SK-N-SH (cell line): ENCODE measurements at regions not wholly inside any gene's neighbourhood (a gene's known extent, or its start where the extent isn't known, plus 50 kb on each side); places are given as distances from the start of the nearest gene placed in this dataset.

ENCODE experiments used
- CTCF ChIA-PET: fragments of 300-600, 350-600 bp; formaldehyde crosslinking; extraction: SDS; loops from one replicate; lab custom pipeline; 2021; lab: Yijun Ruan, JAX
- POLR2A ChIA-PET: fragments of 350-600 bp; sonication (Branson Sonifier 250); formaldehyde crosslinking; extraction: SDS; loops from one replicate; lab custom pipeline; 2020; ENCODE audit warnings: antibody characterized with exemption, inconsistent platforms; lab: Yijun Ruan, JAX
- DNase-seq: peaks from one replicate; pipeline ENCODE4 v3.0.0; 2012
- H2AFZ ChIP-seq: fragments of 200-600 bp; sonication (generic); 2 replicates; pipeline ENCODE4 v1.8.1; 2016; ENCODE audit warnings: antibody characterized with exemption, mild to moderate bottlenecking, low read depth
- H3F3A ChIP-seq: fragments of 200-600 bp; sonication (generic); replicated peaks from 2 replicates; pipeline ENCODE3; 2016; ENCODE audit warnings: antibody characterized with exemption, mild to moderate bottlenecking; ENCODE audit not compliant: insufficient read depth
- H3K27ac ChIP-seq, 2 experiments: fragments of 200-500 bp in 1 of 2; fragments of 200-600 bp in 1 of 2; sonication (Bioruptor generic) in 1 of 2; sonication (generic), shearing (Covaris generic) in 1 of 2; 2 replicates each; pipeline versions ENCODE4 v1.5.1 to v1.6.1; 2014 to 2016; ENCODE audit warnings: low read depth in 2 of 2, inconsistent platforms in 1 of 2, low read length in 1 of 2, mild to moderate bottlenecking in 1 of 2, mixed read lengths in 1 of 2
- H3K27me3 ChIP-seq: fragments of 200-600 bp; sonication (generic), shearing (Covaris generic); 2 replicates; pipeline ENCODE4 v1.6.1; 2016; ENCODE audit warnings: mixed run types; ENCODE audit not compliant: insufficient read depth
- H3K36me3 ChIP-seq, 2 experiments: fragments of 200-500 bp in 1 of 2; fragments of 200-600 bp in 1 of 2; sonication (Bioruptor generic) in 1 of 2; sonication (generic) in 1 of 2; replicated peaks in 1 of 2; 2 replicates each; pipeline versions ENCODE3 to v1.5.1; 2014 to 2016; ENCODE audit warnings: low read length in 1 of 2, mild to moderate bottlenecking in 1 of 2; ENCODE audit not compliant: insufficient read depth in 2 of 2, control insufficient read depth in 1 of 2
- H3K4me1 ChIP-seq, 2 experiments: fragments of 200-500 bp in 1 of 2; fragments of 200-600 bp in 1 of 2; sonication (Bioruptor generic) in 1 of 2; sonication (generic), shearing (Covaris generic) in 1 of 2; 2 replicates each; pipeline versions ENCODE4 v1.5.1 to v1.6.1; 2014 to 2016; ENCODE audit warnings: low read depth in 1 of 2, low read length in 1 of 2, mixed run types in 1 of 2; ENCODE audit not compliant: insufficient read depth in 2 of 2, control insufficient read depth in 1 of 2
- H3K4me2 ChIP-seq: fragments of 200-600 bp; sonication (generic), shearing (Covaris generic); 2 replicates; pipeline ENCODE4 v1.6.1; 2017; ENCODE audit warnings: mixed run types
- H3K4me3 ChIP-seq, 2 experiments: fragments of 200-500 bp in 1 of 2; fragments of 200-600 bp in 1 of 2; sonication (Bioruptor generic) in 1 of 2; sonication (generic), shearing (Covaris generic) in 1 of 2; 2 replicates each; pipeline versions ENCODE4 v1.5.1 to v1.8.1; 2014 to 2016; ENCODE audit warnings: low read depth in 2 of 2, inconsistent platforms in 1 of 2, low read length in 1 of 2, mild to moderate bottlenecking in 1 of 2, mixed read lengths in 1 of 2, moderate library complexity in 1 of 2
- H3K79me2 ChIP-seq: fragments of 200-600 bp; sonication (generic); 2 replicates; pipeline ENCODE4 v1.8.1; 2017; ENCODE audit warnings: mild to moderate bottlenecking; ENCODE audit not compliant: insufficient read depth
- H3K9ac ChIP-seq: fragments of 200-600 bp; sonication (generic); 2 replicates; pipeline ENCODE4 v1.6.1; 2017; ENCODE audit warnings: mixed run types
- H3K9me2 ChIP-seq: fragments of 200-600 bp; sonication (generic); 2 replicates; pipeline ENCODE4 v1.6.1; 2017; ENCODE audit warnings: mixed run types
- H3K9me3 ChIP-seq: fragments of 200-600 bp; sonication (generic); 2 replicates; pipeline ENCODE4 v1.6.1; 2017; ENCODE audit warnings: mixed run types, mild to moderate bottlenecking, moderate library complexity
- H4K20me1 ChIP-seq: fragments of 200-600 bp; sonication (generic); 2 replicates; pipeline ENCODE4 v1.6.1; 2017; ENCODE audit warnings: mild to moderate bottlenecking, mixed run types; ENCODE audit not compliant: insufficient read depth
- CHD2 ChIP-seq: fragments of 150-350 bp; IDR thresholded peaks from 2 replicates; pipeline ENCODE4 v1.6.1; 2018; ENCODE audit warnings: low read length; ENCODE audit not compliant: partially characterized antibody
- EP300 ChIP-seq, 2 experiments: IDR thresholded peaks; 2 replicates each; pipeline versions ENCODE4 v1.4.0 to v1.6.1; 2012; ENCODE audit warnings: borderline replicate concordance in 1 of 2, low read depth in 1 of 2, low read length in 1 of 2
- FOXJ3 ChIP-seq: sonication (generic); formaldehyde crosslinking; IDR thresholded peaks from 2 replicates; pipeline ENCODE4 v1.5.1; 2020; ENCODE audit warnings: mild to moderate bottlenecking, missing genetic modification reagents
- JUND ChIP-seq: IDR thresholded peaks from 2 replicates; pipeline ENCODE4 v1.4.0; 2012
- MAX ChIP-seq: IDR thresholded peaks from 2 replicates; pipeline ENCODE4 v1.4.0; 2012; ENCODE audit warnings: low read depth
- MEF2A ChIP-seq: IDR thresholded peaks from 2 replicates; pipeline ENCODE4 v1.4.0; 2012; ENCODE audit warnings: low read depth, borderline replicate concordance
- NFIC ChIP-seq: IDR thresholded peaks from 2 replicates; pipeline ENCODE4 v1.4.0; 2012; ENCODE audit warnings: borderline replicate concordance
- POLR2AphosphoS5 ChIP-seq: IDR thresholded peaks from 2 replicates; pipeline ENCODE4 v1.6.1; 2012; ENCODE audit warnings: low read depth, low read length
- RXRA ChIP-seq: IDR thresholded peaks from 2 replicates; pipeline ENCODE4 v1.4.0; 2012; ENCODE audit warnings: low read depth, mild to moderate bottlenecking, borderline replicate concordance
- SIN3A ChIP-seq: IDR thresholded peaks from 2 replicates; pipeline ENCODE4 v1.6.1; 2012; ENCODE audit warnings: low read depth, mild to moderate bottlenecking, low read length, moderate library complexity, borderline replicate concordance
- TAF1 ChIP-seq: IDR thresholded peaks from 2 replicates; pipeline ENCODE4 v1.6.1; 2012; ENCODE audit warnings: low read depth, mild to moderate bottlenecking, low read length, moderate library complexity, borderline replicate concordance
- USF1 ChIP-seq: IDR thresholded peaks from 2 replicates; pipeline ENCODE4 v1.4.0; 2012; ENCODE audit warnings: low read depth, borderline replicate concordance
- ZBTB33 ChIP-seq: IDR thresholded peaks from 2 replicates; pipeline ENCODE4 v1.4.0; 2012; ENCODE audit warnings: low read depth, borderline replicate concordance
- WGBS: methylation state at CpG from one replicate; pipeline ENCODE4 v1.1.6; 2017; ENCODE audit warnings: low lambda C conversion rate; 5-methylcytosine and 5-hydroxymethylcytosine counted together
- TF ChIP-seq, protein P1 (sequence below): fragments of 150-350 bp; IDR thresholded peaks from 2 replicates; pipeline ENCODE4 v1.6.1; 2017; ENCODE audit warnings: antibody characterized with exemption, low read length, low read depth, borderline replicate concordance
- TF ChIP-seq, protein P2 (sequence below): IDR thresholded peaks from 2 replicates; pipeline ENCODE4 v1.6.1; 2012; ENCODE audit warnings: mild to moderate bottlenecking, low read depth, low read length, moderate library complexity
- TF ChIP-seq, protein P3 (sequence below): fragments of 150-350 bp; IDR thresholded peaks from 2 replicates; pipeline ENCODE4 v1.6.1; 2016; ENCODE audit warnings: mild to moderate bottlenecking, low read depth, low read length

- POLR2A ChIA-PET: no interaction called here
- WGBS: 5% methylated on average over 1 of the region's 1 CpG
- H3K27ac ChIP-seq: no peak overlapping the region
- no peak for TF ChIP-seq FOXJ3
- TF ChIP-seq CHD2: no peak
- TF ChIP-seq ZBTB33: no peak
- TF ChIP-seq TAF1: no peak
- TF ChIP-seq, all 33 proteins: peak for 0
- Histone ChIP-seq H3K79me2 (no peaks in the 10 kb centered on the region), H3K9ac (no peak overlapping the region), H3K9me2 (no peaks in the 10 kb centered on the region), H3K4me2 (no peak overlapping the region), H3F3A (no peaks in the 10 kb centered on the region), H3K4me3 (no peak overlapping the region), H3K36me3 (no peaks in the 10 kb centered on the region), H3K4me1 (no peaks in the 10 kb centered on the region), H2AFZ (no peak overlapping the region), H4K20me1 (no peaks in the 10 kb centered on the region), H3K27me3 (no peaks in the 10 kb centered on the region), H3K9me3 (no peaks in the 10 kb centered on the region)
- CTCF ChIA-PET: no interaction called here
- no peak for DNase-seq
These were observed 349.3 kb upstream of the KIAA1217 start for GRCh38 chr10:23859598-23859997.

DNA sequence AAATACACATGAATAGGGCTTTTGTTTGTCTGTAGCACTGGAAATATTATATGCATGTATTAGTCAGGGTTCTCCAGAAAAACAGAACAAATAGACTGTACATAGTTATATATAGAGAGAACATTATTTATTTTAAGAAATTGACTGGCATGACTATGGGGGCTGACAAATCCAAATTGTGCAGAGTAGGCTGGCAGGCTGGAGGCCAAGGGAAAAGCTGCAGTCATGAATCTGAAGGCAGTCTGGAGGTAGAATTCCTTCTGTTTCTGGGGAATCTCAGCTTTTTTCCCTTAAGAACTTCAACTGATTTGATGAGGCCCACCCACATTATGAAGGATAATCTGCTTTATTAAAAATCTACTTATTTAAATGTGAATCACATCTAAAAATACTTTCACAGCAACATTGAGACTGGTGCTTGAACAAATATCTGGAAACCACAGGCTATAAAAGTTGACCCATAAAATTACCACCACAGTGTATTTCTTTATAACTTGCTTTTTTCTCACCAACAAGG is 344.2 kb upstream of the KIAA1217 start:
- H3K9ac ChIP-seq: no peak overlapping the region
- no peak overlapping the region for H2AFZ ChIP-seq
- no peaks in the 10 kb centered on the region for H3K9me3 ChIP-seq
- H3K9me2 ChIP-seq: no peaks in the 10 kb centered on the region
- no peaks in the 10 kb centered on the region for H3K4me1 ChIP-seq
- ChIA-PET CTCF (no interaction called here), POLR2A (no interaction called here)
- H3K27ac ChIP-seq: no peak overlapping the region
- H3K4me3 ChIP-seq: no peak overlapping the region
- DNase-seq: no peak
- H3K36me3 ChIP-seq: no peaks in the 10 kb centered on the region
- H3K79me2 ChIP-seq: no peaks in the 10 kb centered on the region
- H4K20me1 ChIP-seq: no peaks in the 10 kb centered on the region
- H3K4me2 ChIP-seq: no peak overlapping the region
- no peaks in the 10 kb centered on the region for H3F3A ChIP-seq
- H3K27me3 ChIP-seq: no peaks in the 10 kb centered on the region
- TF ChIP-seq ZBTB33 (no peak), EP300 (IDR thresholded peaks at IDR 0.05; ENCODE audit: borderline replicate concordance in 1 of 2, low read depth in 1 of 2, low read length in 1 of 2) (no peak), JUND (no peak), POLR2AphosphoS5 (no peak), MAX (no peak), NFIC (no peak), MEF2A (no peak), CHD2 (no peak), SIN3A (no peak), USF1 (no peak), RXRA (no peak)
- TF ChIP-seq, protein P1, sequence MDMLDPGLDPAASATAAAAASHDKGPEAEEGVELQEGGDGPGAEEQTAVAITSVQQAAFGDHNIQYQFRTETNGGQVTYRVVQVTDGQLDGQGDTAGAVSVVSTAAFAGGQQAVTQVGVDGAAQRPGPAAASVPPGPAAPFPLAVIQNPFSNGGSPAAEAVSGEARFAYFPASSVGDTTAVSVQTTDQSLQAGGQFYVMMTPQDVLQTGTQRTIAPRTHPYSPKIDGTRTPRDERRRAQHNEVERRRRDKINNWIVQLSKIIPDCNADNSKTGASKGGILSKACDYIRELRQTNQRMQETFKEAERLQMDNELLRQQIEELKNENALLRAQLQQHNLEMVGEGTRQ: no peak
- TF ChIP-seq, protein P2, sequence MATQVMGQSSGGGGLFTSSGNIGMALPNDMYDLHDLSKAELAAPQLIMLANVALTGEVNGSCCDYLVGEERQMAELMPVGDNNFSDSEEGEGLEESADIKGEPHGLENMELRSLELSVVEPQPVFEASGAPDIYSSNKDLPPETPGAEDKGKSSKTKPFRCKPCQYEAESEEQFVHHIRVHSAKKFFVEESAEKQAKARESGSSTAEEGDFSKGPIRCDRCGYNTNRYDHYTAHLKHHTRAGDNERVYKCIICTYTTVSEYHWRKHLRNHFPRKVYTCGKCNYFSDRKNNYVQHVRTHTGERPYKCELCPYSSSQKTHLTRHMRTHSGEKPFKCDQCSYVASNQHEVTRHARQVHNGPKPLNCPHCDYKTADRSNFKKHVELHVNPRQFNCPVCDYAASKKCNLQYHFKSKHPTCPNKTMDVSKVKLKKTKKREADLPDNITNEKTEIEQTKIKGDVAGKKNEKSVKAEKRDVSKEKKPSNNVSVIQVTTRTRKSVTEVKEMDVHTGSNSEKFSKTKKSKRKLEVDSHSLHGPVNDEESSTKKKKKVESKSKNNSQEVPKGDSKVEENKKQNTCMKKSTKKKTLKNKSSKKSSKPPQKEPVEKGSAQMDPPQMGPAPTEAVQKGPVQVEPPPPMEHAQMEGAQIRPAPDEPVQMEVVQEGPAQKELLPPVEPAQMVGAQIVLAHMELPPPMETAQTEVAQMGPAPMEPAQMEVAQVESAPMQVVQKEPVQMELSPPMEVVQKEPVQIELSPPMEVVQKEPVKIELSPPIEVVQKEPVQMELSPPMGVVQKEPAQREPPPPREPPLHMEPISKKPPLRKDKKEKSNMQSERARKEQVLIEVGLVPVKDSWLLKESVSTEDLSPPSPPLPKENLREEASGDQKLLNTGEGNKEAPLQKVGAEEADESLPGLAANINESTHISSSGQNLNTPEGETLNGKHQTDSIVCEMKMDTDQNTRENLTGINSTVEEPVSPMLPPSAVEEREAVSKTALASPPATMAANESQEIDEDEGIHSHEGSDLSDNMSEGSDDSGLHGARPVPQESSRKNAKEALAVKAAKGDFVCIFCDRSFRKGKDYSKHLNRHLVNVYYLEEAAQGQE: no peak
- TF ChIP-seq, protein P3, sequence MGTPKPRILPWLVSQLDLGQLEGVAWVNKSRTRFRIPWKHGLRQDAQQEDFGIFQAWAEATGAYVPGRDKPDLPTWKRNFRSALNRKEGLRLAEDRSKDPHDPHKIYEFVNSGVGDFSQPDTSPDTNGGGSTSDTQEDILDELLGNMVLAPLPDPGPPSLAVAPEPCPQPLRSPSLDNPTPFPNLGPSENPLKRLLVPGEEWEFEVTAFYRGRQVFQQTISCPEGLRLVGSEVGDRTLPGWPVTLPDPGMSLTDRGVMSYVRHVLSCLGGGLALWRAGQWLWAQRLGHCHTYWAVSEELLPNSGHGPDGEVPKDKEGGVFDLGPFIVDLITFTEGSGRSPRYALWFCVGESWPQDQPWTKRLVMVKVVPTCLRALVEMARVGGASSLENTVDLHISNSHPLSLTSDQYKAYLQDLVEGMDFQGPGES: no peak
